ENCODE measurements at regions not wholly inside any gene's neighbourhood (a gene's known extent, or its start where the extent isn't known, plus 50 kb on each side); places are given as distances from the start of the nearest gene placed in this dataset.

DNA sequence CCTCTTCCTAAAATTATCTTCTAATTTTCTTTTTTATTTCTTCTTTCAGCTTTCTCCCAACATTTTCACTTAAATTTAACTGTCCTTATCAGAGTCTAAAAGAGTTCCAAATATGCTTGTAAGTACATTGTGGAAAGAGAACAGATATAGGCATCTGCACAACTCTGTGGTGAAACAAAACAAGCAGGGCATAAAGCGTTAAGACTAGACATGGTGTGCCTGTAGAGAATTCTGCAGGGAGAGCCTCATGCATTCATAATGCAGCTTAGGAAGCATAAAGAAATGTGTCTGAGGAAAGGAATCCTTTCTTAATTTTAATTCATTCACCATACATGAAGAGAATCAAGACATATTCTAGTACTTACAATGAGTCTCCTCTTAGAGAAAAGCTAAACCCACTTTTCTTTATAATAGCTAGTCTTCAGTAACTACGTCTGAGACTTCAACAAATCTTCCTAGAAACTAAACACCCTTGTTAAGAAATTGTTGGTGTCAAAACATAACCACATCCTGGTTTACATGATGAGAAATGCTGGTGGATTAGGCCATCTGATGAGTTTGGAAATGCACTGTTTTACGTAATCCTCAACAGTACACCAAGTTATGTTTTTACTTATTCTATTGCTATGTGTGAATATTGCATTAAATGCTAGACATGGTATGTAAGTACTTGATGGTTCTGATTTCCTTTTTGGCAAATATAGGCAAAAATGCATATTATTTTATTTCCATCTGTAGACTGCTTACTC, 307.8 kb upstream of the GIMD1 start:
- DNase-seq: peak; percentile 88

DNA sequence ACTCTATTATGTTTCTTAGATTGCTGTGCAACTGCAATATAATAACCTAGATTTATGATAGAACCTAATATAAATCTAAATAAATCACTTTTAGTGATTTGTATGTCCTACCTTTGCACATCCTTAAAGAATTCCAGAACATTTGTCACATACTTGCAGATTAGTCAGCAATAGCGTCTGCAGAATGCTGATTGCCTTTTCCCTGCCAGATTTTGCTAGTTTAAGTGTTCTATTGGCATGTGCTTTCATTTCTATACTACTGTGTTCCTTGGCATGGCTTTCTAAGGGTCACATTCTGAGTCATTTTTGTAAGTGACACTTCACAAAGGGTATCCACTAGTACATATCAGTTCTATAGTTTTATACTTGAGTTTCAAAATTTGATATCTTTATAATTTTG, 303.1 kb upstream of the GIMD1 start:
- peak; percentile 75 for DNase-seq

DNA sequence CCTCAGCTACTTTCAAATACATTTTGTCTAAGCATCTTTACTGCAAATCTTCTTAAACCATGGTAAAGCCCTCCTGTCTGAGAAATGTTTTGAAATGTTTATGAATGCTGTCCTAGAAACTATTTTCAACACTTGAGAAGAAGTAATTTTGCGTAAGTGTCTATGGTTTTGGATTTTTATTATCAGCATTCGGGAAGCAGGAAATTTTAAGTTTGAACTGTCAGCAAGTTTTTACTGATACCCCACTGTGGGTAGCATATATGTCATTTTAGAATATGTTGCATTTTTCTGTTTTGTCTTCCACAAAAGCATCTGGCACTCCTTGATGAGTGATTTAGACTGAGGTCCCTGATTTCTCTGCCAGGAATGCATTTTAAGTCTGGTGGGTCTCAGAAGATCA, 302.4 kb upstream of the GIMD1 start:
- peak; percentile 81 for DNase-seq

DNA sequence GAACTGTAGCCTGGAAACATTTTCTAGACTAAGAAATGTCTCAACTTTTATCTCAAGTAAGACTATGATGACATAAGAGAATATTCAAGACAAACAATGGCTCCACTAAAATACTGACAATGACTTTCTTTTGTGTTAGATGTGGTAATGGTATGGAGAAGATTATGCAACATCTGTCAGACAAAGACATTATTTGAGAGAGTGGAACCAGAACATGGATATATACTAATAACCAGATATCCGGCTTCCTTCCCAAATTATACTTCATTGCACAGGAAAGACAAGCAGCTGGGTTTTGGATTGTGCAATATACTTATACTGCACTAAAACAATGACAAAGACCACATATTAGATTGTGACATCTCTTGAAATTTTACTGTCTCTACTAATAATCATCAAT, 290.8 kb upstream of the GIMD1 start:
- peak; percentile 34 for DNase-seq

DNA sequence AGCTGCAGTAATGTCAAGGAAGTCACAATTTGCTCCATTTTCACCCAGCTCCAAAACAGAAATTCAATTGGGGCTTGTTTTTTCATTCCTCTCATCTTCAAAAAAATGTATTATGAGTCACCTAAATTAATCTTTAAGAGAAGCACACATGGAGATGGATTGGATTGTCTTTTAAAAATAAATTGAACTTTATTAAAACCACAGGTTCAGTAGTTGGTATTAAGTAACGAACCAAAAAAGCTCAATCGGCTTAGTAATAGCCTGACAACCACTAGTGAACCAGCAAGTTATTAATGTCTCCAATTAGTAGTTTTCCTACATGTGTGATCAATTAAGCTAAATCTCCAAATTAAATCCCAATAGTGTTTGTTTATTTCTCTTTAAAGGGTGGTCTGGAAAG, 283.5 kb upstream of the GIMD1 start:
- DNase-seq: peak; percentile 35

DNA sequence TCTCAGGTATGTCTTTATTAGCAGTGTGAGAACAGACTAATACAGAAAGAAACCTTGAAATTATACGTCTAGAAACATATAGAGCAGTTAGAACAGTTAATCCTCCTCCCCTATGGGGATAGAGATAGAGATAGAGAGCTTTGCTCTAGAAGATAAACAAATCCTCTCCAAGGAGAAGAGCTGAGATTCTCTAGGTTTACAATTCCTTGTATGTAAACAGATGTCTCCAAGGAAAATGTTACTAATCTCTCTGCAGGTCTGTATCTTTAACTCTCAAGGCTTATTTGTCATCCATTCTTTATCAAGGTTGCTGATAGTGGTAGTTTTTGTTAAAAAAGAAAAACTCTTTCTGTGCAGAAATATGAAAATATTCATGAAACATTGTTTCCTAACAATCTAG, 282.1 kb upstream of the GIMD1 start:
- no peak for DNase-seq

DNA sequence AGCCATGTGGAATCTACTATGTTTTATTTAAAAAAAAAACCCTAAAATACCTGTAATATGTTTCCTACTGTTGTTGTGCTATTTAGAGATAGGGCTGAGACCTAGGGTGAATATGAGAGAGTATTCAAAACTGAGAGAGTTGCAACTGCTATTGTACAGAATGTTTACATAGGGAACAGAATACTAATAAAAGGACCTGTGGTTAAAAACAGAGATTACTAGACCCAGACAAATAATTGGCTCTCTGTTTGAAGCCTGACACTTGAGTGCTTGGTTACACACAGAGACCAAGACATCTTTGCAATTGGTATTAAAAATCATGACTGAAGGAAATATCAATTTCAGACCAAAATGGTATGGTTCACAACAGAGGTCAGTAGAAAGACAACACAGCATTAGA, 278.9 kb upstream of the GIMD1 start:
- DNase-seq: no peak

DNA sequence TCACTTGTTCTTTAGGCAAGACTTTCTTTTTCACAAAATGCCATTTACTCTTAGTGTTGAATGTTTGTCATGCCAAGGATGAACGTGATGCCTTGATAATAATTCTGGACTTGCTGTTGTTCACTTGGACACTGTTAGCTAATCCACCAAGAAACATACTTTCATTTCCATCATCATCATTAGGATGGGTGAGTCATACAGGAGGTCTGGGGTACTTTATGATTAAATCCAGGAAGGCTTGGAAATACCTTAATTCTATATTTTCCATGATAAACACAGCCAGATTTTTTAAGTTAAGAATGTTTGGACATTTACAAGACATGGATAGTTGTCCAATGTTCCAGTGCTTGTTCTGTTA, 260.7 kb upstream of the GIMD1 start:
- peak; percentile 44 for DNase-seq

DNA sequence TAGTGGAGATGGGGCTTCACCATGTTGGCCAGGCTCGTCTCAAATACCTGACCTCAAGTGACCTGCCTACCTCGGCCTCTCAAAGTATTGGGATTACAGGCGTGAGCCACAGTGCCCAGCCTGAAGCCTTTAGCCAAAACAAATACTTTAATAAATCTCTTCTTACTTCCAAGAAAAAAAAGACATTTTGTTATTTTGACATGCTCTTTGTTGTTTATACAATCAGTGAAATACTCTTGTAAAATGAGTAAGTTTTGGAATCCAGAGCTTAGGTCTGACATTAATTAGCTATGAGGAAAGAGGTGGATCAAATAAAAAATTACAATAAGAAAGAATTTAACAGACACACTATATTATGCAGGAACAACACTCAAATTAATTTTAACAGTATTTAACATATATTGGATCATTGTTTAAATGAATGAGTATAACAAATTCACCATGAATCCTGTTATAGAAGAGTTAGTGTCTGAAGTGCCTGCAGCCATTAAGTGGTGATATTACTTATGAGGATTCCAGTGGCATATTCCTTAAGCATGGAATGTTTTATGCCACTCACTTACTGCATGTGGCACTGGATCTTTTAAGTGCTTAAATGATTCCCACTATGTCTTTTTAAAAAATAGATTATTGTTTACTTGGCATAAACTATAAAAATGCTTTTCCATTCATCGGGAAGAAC, 260.1 kb upstream of the GIMD1 start:
- DNase-seq: no peak

DNA sequence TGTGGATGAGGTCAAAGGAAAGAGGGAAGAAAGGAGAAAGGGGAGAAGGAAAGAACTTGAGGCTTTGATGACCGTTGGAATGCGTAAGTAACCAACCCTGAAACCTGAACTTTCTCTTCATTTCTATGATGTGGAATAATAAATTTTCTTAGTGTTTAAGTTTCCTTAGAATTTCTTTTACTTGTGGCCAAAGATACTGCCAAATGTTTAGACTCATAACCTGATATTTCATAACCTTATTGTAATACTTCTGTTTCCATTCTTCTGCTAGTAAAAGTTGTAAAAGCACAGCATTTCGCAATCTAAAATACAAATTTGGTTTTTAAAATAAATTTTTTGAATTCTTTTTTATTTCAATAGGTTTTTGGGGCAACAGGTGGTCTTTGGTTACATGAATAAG, 258.5 kb upstream of the GIMD1 start:
- DNase-seq: peak; percentile 23

DNA sequence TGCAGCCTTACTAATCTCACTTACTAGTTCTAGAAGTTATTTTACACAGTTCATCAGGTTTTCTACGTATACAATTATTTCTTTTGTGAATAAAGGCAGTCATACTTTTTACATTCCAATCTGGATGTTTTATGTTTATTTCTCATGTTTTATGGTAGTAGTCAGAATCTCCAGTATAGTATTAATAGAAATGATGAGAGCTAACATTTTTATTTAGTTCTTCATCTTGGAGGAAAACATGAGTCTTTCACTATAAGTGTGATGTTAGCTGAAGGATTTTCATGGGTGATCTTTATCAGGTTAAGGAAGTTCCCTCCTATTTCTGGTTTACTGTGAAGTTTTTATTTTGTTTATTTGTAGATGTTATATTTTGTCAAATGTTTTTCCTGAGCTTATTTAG, 256.1 kb upstream of the GIMD1 start:
- peak; percentile 27 for DNase-seq

DNA sequence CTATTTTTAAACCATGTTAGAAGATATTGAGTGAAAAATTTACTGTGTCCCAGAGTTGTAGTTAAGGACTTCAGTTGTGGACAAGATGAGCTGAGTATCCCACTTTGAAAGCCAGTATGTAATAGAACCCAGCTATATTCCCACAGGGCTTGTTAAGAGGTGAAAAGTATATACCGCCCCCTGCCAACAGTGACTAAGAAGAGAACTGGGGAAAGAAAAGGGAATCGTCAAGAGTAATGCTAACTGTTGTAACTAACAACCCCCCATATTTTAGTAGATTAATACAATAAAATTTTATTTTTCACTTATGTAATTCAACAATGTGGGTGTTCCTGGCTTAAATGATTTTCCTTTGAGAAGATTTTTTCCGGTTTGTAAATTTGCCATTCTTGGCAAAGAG, 250.4 kb upstream of the GIMD1 start:
- DNase-seq: peak; percentile 26

DNA sequence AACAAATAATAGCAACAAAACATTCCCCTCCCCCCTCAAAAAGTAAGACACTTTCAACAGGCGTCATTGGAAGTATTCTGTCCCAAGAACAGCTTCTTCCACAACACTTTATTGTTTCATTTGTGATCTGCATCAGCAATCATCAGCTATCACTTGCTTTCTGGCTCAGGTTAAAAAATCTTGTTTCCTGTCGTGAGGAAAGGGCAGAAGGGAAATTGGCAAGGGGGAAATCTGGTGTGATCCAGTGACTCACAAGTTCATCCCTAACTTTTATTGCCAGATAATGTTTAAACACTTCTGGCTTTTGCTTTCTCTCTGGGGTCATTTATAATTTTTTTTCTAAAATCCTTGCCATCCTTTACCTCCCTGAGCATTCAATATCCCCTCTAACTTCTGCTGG, 247.4 kb upstream of the GIMD1 start:
- DNase-seq: no peak

DNA sequence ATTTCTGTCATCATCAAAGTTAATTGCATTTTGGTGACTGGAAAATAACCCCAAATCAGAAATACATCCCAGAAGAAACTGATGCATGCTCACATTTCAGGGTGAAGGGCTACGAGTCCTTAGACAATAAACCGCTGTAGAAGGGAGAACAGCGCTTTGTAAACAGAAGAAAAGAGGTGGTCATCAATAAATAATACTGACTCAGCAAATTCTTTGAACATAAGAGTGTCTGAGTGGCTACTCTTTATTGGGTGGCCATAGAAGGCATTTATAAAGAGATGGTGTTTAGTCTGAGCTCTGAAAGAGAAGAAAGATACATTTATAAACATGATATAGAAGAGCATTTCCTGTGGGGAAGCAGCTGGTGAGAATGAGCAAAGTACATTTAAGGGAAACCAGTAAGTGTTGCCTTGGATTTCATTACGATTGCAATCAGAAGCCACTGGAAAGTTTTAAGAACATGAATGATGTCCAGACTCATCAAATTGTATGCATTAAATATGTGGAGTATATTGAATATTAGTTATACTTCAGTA, 246.9 kb upstream of the GIMD1 start:
- no peak for DNase-seq

DNA sequence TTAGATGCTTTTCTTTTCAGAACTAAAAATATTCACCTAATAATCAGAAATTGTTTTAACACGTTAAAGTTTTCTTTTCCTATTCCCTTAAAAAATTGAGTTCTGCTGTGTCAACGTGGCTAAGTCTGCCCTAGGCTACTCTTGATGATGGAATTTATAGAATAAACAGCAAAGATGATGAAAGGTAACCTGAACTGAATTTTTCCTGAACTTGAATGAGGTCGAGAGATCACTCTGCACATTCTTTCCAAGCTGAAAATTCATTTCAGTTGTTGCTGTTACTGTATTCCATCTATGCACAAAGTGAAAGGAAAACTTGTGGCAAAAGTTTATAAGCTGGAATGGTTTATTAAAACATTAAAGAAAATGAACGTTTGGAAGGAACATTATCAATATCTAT, 245.9 kb upstream of the GIMD1 start:
- peak; percentile 22 for DNase-seq

DNA sequence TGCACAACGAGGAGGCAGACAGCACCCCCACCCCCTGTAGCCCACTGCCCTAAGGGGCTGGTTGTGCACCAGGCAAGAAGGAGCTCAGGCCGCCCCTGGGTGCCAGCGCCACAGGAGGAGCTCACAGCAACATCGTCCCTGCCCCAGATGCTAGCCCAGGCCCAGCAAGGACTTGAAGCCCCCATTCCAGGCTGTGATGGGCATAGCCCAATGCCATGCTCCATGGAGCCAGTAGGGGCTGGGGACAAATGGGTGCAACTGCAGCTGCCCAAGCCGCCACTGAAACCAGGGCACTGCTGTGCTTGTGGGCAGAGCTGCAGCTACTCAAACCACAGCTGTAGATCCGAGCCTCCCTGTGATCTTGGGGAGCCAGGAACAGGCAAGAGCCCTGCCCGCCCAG, 241.3 kb upstream of the GIMD1 start:
- no peak for DNase-seq

DNA sequence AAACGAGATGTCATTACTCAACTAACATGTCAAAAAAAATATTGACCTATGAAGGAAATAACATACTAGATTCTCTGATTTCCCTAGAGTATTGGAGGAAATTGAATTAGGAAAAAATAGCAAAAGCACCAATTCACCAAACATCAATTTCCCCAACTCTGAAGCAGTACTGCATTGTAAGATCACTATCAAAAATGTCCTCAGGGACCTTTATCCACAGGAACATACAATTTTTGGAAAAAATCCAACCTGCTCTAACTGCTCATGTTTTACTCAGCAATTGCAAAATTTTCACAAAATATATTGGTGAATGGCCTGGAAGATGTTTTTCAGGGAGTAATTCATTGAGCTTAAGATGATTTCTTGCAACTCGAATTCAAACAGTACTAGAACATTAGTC, 239.0 kb upstream of the GIMD1 start:
- DNase-seq: no peak

DNA sequence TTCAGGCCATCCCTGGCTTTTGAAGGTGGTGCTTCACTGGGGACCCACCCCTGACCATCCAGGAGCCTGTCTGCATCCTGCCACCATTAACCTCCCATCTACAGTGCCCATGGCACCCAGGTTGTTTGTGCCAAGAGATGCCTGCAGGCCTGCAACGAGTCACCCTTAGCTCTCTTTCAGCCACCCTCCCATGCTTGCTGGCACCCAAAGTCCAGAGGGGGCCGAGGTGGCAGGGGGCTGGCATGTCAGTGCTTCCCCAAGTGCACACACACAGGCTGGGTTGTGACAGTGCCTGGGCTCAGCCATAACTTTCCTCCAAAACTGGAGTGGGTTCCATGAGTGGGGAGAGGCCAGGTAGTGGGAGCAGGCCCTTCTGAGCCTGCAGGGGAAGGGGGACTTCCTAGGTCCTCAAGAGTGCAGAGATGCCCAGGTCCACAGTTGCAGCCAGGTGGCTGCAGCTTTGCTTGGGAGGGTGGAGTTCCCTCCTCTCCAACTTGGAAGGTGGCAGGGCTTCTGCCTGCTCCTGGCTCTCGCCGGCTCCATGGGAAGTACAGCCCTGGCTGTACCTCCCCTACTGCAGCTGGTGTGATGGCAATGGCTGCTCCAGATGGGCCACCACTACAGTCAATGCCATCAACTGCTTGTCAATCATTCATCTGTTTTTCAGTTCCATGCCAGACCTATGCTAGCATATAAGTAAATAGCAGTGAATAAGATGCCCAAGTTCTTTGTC, 235.9 kb upstream of the GIMD1 start:
- DNase-seq: no peak

DNA sequence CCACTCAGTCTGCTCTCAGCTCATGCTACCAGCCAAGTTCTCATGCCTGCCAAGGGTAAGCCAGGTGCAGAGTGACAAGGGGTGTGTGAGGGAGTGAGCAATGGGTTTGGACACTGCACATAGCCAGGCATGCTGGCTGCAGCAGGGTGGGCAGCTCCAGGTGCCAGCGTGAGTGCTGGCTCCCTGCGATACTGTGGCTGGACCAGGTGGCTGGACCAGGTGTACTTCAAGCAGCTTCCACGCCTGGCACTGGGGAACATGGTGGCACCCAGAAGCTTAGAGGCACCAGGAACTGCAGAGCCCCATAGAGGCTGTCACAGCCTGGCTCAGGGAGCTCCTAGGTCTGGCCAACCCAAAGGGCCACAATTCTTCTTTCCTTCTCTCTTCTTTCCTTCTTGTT, 234.9 kb upstream of the GIMD1 start:
- DNase-seq: no peak

DNA sequence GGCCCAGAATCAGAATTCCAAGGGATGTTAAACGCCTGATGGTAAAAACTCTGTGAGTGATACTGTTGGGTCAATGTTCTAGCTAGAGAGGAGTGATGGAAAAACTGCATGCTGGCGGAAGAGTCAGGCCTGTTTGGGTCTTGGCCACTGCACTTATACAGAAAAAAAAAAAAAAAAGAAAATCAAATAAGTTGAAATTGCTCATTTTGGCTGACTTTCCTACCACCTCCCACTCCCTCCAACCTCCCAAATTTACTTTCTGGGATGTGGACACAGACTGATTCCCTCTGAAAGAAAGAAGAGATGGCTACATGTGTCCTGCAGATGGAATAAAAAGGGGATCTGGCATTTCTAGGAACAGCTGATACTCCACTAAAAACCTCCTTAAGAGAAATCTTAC, 234.1 kb upstream of the GIMD1 start:
- DNase-seq: no peak

DNA sequence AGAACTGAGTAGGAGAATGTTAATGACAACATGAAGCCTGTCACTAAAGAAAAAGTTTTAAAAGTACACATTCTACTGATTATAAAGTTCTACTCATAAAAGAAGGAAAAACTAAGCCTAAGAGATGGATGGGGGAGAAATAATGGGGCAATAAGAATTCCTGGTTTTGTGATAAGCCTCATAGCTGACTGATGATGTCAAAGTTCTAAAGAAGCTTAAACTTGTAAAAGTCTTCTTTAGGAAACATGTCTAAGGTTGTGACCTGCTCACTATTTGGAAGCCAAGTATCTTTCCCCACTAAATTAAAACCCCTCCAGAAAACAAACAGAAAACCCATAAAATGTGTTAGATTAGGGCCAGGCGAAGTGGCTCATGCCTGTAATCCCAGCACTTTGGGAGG, 232.9 kb upstream of the GIMD1 start:
- peak; percentile 20 for DNase-seq

DNA sequence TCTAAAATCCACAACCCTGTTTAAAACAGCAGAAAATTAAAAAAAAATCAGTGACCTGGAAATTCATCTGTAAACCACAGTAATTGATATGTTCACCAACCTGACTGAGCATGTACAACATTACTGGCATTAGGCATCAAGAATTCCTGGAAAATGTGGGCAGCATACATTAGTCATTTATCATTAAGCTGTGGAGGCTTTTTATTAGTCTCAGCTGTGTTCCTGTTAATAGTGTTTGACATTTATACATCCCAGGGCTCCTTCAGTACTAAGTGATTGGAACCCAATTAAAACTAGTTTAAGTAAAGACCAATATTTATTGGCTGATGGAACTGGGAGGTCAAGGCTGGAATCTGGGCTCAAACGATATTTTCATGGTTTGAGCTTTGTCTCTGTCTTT, 227.3 kb upstream of the GIMD1 start:
- peak; percentile 26 for DNase-seq

DNA sequence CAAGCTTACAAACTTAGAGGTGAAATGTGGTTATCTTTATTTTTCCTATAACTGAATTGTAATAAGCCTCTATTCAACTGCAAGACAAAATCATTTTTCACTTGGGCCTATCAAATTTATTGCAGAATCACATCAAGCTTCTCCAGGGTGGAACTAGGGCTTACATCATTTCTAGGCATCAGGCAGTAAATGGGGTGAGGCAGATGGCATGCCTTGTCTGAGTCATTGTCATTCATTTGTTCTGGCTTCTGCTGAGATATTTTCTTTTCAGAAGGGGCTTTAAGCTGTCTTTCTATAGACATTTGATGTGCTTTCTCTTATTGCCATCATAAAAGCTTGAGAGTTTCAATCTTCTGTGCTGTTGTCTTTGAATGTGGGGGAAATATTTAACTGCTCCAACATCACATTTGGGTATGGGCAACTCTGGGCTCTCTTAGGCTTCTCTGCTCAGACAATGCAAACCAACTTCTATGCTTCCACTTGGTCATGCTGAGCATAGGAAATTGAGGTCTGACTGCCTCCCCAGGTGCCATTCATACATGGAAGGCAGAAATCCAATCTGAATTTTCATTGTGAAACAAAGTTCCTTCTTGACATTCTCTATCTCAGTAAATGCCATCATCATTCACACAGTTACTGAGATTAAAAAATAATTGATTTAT, 225.8 kb upstream of the GIMD1 start:
- DNase-seq: no peak
